ENCODE measurements at regions not wholly inside any gene's neighbourhood (a gene's known extent, or its start where the extent isn't known, plus 50 kb on each side); places are given as distances from the start of the nearest gene placed in this dataset.

DNA sequence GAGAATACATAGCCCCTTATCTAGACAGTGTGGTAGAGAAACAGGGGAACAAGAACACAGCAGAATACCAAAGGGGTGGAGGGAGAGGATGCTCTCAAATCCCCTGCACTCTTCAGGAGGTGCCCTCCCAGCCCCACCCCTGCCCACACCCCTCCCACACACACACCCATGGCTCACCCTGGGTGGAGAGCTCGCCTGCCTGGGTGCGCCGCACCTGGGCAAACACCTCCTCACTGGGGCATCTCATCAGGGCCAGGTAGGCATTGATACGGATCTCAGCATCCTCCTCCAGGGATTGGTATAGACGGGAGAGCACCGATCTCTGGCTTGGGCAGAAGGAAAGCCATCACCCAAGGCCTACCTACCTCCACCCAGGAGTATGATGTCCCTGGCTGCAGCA, 95.2 kb downstream of the LITAF start:
- Histone ChIP-seq H3K4me3 (no peak overlapping the region), H3K27me3 (no peaks in the 10 kb centered on the region), H3K9me3 (peaks cover 0 to 8% (median 0%) of the 10 kb centered on the region in 4 donors), H3K4me1 (peaks cover 13 to 23% (median 15%) of the 10 kb centered on the region in 4 donors), H3K36me3 (no peaks in the 10 kb centered on the region), H3K27ac (replicated peaks in 1 of 4) (no peak overlapping the region)
- no peak for DNase-seq (ENCODE audit: extremely low spot score)
- intact Hi-C loops (cut with DNase I): no loop called here
- TF ChIP-seq EP300 (IDR thresholded peaks at IDR 0.05) (no peak), POLR2AphosphoS5 (IDR thresholded peaks at IDR 0.05) (no peak), POLR2A (IDR thresholded peaks at IDR 0.05; ENCODE audit: low read depth) (no peak)
- TF ChIP-seq, protein P1, sequence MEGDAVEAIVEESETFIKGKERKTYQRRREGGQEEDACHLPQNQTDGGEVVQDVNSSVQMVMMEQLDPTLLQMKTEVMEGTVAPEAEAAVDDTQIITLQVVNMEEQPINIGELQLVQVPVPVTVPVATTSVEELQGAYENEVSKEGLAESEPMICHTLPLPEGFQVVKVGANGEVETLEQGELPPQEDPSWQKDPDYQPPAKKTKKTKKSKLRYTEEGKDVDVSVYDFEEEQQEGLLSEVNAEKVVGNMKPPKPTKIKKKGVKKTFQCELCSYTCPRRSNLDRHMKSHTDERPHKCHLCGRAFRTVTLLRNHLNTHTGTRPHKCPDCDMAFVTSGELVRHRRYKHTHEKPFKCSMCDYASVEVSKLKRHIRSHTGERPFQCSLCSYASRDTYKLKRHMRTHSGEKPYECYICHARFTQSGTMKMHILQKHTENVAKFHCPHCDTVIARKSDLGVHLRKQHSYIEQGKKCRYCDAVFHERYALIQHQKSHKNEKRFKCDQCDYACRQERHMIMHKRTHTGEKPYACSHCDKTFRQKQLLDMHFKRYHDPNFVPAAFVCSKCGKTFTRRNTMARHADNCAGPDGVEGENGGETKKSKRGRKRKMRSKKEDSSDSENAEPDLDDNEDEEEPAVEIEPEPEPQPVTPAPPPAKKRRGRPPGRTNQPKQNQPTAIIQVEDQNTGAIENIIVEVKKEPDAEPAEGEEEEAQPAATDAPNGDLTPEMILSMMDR (IDR thresholded peaks at IDR 0.05): no peak
- 75% methylated on average over 2 of the region's 6 CpGs for WGBS

DNA sequence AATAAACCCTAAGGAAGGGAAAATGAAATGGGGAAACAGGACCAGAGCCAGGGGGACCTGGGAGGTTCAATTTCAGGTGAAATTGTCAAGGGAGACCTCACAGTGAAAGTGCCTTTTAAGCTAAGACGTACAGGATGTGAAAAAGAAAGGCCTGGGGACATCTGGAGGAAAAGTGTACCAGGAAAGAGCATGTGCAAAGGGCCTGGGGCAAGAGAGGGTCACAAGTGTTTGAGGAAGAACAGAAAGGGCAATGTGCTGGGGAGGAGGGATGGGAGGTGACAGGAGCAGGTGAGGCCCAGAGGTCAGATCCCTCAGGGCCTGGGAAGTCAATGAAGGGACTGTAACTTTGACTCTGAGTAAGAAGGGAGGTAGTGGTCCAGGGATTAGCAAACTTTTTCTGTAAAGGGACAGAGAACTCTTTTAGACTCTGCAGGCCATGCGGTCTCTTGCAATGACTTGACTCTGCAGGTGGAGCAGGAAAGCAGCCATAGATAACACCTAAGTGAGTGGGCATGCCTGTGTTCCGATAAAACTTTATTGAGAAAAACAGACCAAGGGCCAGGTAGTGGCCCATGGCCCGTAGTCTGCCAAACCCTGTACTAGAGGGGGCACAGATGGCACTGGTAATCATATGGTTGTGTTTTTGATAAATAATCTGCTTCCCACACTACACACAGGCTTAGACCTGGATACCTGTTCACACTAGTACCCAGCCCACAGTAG, 93.8 kb downstream of the LITAF start:
- Histone ChIP-seq H3K9me3 (peaks cover 0 to 8% (median 0%) of the 10 kb centered on the region in 4 donors), H3K4me3 (no peak overlapping the region), H3K27ac (replicated peaks in 1 of 4) (no peak overlapping the region), H3K4me1 (peaks cover 27 to 38% (median 30%) of the 10 kb centered on the region in 4 donors), H3K27me3 (no peaks in the 10 kb centered on the region), H3K36me3 (no peaks in the 10 kb centered on the region)
- TF ChIP-seq, protein P1 (IDR thresholded peaks at IDR 0.05): no peak
- no peak for TF ChIP-seq POLR2AphosphoS5 (IDR thresholded peaks at IDR 0.05)
- no peak for TF ChIP-seq EP300 (IDR thresholded peaks at IDR 0.05)
- no peak for TF ChIP-seq POLR2A (IDR thresholded peaks at IDR 0.05; ENCODE audit: low read depth)
- DNase-seq (ENCODE audit: extremely low spot score): no peak
- 95% methylated on average over 4 of the region's 4 CpGs for WGBS
- intact Hi-C loops (cut with DNase I): no loop called here

DNA sequence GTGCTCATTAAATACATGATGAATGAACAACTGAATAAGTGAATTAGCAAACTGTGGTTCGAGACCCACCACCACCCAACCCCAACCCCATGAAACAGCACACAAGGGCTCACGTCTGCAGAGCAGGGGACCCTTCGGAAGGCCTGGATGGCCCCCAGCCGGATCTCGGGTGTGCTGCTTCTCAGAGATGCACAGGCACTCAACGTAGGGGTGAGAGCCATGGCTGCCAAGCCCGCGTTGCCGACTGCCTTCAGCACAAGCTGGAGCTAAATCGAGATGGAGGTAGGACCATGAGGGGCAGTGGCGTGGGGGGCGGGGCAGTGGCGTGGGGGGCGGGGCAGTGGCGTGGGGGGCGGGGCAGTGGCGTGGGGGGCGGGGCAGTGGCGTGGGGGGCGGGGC, 93.2 kb downstream of the LITAF start:
- no peak for TF ChIP-seq POLR2AphosphoS5 (IDR thresholded peaks at IDR 0.05)
- TF ChIP-seq, protein P1 (IDR thresholded peaks at IDR 0.05): no peak
- TF ChIP-seq POLR2A (IDR thresholded peaks at IDR 0.05; ENCODE audit: low read depth): no peak
- no peak for TF ChIP-seq EP300 (IDR thresholded peaks at IDR 0.05)
- H3K27me3 ChIP-seq: no peaks in the 10 kb centered on the region
- no peaks in the 10 kb centered on the region for H3K36me3 ChIP-seq
- no peak overlapping the region for H3K4me3 ChIP-seq
- intact Hi-C loops (cut with DNase I): no loop called here
- H3K27ac ChIP-seq (replicated peaks in 1 of 4): no peak overlapping the region
- no peak for DNase-seq (ENCODE audit: extremely low spot score)
- WGBS: 77% methylated on average over 5 of the region's 20 CpGs
- H3K4me1 ChIP-seq: peaks cover 27 to 39% (median 33%) of the 10 kb centered on the region in 4 donors
- H3K9me3 ChIP-seq: peaks cover 0 to 8% (median 0%) of the 10 kb centered on the region in 4 donors

DNA sequence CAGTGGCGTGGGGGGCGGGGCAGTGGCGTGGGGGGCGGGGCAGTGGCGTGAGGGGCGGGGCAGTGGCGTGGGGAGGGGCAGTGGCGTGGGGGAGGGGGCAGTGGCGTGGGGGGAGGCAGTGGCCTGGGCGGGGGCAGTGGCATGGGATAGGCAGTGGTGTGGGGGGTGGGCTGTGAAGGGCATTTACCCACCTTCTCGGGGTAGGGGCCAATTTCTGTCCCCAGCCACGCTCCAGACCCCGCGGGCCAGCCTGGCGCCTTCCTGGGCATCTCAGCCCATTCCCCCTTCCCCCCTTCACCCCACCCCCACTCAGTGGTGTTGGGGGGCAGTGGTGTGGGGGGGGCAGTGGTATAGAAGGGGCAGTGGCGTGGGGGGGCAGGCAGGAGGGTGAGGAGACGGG, 92.7 kb downstream of the LITAF start:
- H3K36me3 ChIP-seq: no peaks in the 10 kb centered on the region
- DNase-seq (ENCODE audit: extremely low spot score): no peak
- peaks cover 27 to 39% (median 33%) of the 10 kb centered on the region in 4 donors for H3K4me1 ChIP-seq
- no peaks in the 10 kb centered on the region for H3K27me3 ChIP-seq
- intact Hi-C loops (cut with DNase I): no loop called here
- H3K4me3 ChIP-seq: no peak overlapping the region
- 79% methylated on average over 2 of the region's 17 CpGs for WGBS
- H3K27ac ChIP-seq (replicated peaks in 1 of 4): no peak overlapping the region
- peaks cover 0 to 8% (median 0%) of the 10 kb centered on the region in 4 donors for H3K9me3 ChIP-seq
- no peak for TF ChIP-seq POLR2AphosphoS5 (IDR thresholded peaks at IDR 0.05)
- no peak for TF ChIP-seq POLR2A (IDR thresholded peaks at IDR 0.05; ENCODE audit: low read depth)
- TF ChIP-seq, protein P1 (IDR thresholded peaks at IDR 0.05): no peak
- no peak for TF ChIP-seq EP300 (IDR thresholded peaks at IDR 0.05)

Data from esophagus muscularis mucosa (tissue), 4 donors.